ENCODE measurements at regions not wholly inside any gene's neighbourhood (a gene's known extent, or its start where the extent isn't known, plus 50 kb on each side); places are given as distances from the start of the nearest gene placed in this dataset.

GRCh38 chr2:60047347-60047746, 506.1 kb downstream of the BCL11A start:
- intact Hi-C loops (cut with micrococcal nuclease), result no loop called here
- ATAC-seq (peak; percentile 40), DNase-seq (no peak)

GRCh38 chr2:60046529-60046928, 506.9 kb downstream of the BCL11A start:
- DNase-seq, result no peak
- intact Hi-C loops (cut with micrococcal nuclease), result no loop called here
- no peak for ATAC-seq

GRCh38 chr2:60045456-60045855, 508.0 kb downstream of the BCL11A start:
- no peak for ATAC-seq
- no peak for DNase-seq
- intact Hi-C loops (cut with micrococcal nuclease), result no loop called here

DNA sequence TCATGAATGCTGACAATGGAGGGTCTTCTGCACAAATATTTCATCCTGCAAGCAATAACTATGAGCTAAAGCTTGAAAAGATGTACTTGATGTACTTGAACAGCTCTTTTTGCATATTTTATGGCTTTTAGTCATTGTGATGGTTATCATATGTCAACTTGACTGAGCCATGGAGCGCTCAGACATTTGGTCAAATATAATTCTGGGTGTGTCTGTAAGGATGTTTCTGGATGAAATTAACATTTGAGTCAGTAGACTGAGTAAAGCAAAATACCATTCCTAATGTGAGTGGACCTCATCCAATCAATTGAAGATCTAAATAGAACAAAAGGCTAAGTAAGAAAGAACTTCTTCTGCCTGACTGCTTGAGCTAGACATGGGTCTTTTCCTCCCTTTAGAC, 509.0 kb downstream of the BCL11A start:
- DNase-seq, result no peak
- intact Hi-C loops (cut with micrococcal nuclease), result no loop called here
- no peak for ATAC-seq

GRCh38 chr2:60042023-60042422, 511.4 kb downstream of the BCL11A start:
- intact Hi-C loops (cut with micrococcal nuclease), result no loop called here
- ATAC-seq (peak; percentile 76), DNase-seq (no peak)

DNA sequence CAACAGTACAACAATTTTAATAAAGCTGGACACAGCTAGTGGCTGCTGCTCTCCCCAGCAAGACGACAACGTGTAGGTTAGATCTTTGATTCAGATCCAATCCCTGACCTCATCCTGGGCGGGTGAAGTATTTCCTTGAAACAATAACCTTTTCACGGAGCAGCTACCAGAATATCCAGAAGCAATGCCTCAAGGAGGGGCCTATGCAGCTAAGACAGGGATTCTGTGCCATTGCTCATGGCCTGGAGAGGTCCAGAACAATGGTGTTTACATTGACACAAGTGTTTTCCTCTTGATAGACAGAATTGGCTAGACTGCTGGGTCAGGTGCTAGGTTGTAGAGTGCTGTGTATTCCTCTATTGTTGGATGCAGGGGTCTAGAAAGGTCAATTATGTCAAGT, 520.1 kb downstream of the BCL11A start:
- no peak for ATAC-seq
- intact Hi-C loops (cut with micrococcal nuclease), result no loop called here
- DNase-seq, result no peak

- DNase-seq (no peak), ATAC-seq (no peak)
- intact Hi-C loops (cut with micrococcal nuclease), result no loop called here
Observed at GRCh38 chr2:60029566-60029883, 523.9 kb downstream of the BCL11A start.

DNA sequence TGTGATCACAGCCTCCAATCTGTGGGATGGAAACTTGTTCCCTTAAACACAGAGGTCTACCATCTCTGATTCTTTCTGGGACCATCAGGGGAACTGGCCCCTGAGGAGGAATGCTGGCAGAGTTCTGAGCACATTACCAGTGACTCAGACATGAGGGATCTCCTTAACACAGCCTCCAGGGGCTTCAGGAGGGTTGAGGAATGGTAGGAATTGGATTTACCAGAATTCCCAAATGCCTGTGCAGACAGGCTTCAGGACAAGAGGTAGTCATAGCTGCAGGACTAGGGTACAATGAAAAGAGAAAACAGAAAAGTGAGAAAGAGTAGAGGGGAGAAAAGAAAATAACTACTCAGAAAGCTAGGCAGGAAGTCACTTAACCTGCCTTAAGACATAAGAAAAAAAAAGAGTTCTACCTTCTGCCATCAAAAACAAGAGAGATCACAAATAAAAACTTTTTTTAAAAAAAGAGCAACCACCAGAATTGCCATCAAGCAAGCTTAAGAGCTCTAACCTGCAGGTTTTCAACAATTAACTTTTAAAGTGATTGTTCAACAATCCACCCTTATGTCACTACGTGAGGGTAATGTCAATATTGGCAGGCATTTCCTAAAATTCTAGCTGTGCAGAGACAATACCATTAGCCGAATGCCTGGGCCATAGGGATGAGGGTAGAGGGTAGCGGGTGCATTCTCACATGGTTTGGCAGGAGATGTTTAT, 524.4 kb downstream of the BCL11A start:
- intact Hi-C loops (cut with micrococcal nuclease), result no loop called here
- no peak for ATAC-seq
- DNase-seq, result no peak

DNA sequence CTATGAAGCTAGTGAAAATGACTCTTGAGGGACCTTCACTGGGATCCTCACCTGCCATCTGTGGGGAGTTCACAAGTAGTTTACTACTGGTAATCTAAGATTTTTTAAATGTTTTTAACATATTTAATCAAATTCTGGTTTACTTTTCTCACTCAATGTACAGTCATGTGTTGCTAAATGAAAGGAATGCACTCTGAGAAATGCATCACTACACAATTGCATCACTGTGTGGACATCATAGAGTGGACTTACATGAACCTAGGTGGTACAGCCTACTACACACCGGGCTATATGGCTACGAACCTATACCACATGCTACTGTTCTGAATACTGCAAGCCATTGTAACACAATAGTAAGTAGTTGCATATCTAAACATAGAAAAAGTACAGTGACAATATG, 528.0 kb downstream of the BCL11A start:
- DNase-seq, result no peak
- ATAC-seq, result no peak
- intact Hi-C loops (cut with micrococcal nuclease), result no loop called here

DNA sequence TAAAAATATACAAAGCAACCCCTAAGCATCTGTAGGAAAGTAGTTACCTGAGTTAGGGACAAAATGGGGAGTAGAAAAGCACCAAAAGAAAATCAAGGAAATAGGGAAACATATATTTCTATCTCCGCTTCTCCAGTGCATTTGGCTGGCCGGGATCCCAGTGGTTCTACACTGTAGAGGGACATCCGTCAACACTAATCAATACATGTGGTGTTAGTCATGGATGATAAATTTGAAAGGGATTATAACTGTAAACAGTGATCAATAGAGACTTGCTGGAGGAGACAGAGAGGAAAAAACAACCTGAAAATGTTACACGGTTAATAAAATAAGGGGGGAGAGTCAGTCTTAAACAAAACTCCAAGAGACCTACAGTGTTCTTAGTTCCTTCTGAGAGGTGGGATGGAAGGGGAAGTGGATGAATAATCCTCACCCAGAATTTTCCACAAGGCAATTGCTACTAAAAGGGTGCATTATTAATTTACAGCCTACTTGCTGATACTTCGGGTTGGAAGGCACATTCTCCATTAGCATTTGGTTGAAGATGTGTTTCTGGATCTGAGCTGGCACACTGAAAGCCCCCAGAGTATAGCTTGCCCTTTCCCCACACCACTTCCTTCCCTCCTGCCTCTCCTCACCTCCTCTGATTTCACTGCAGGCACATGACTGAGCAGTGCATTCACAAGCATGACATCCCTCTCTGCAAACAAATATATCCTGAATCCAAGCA, 530.0 kb downstream of the BCL11A start:
- no peak for DNase-seq
- intact Hi-C loops (cut with micrococcal nuclease), result no loop called here
- no peak for ATAC-seq

GRCh38 chr2:60007671-60008070, 545.8 kb downstream of the BCL11A start:
- intact Hi-C loops (cut with micrococcal nuclease), result no loop called here
- ATAC-seq (no peak), DNase-seq (no peak)

- ATAC-seq (no peak), DNase-seq (no peak)
- intact Hi-C loops (cut with micrococcal nuclease), result no loop called here
Observed at GRCh38 chr2:60003076-60003475, 550.4 kb downstream of the BCL11A start.

DNA sequence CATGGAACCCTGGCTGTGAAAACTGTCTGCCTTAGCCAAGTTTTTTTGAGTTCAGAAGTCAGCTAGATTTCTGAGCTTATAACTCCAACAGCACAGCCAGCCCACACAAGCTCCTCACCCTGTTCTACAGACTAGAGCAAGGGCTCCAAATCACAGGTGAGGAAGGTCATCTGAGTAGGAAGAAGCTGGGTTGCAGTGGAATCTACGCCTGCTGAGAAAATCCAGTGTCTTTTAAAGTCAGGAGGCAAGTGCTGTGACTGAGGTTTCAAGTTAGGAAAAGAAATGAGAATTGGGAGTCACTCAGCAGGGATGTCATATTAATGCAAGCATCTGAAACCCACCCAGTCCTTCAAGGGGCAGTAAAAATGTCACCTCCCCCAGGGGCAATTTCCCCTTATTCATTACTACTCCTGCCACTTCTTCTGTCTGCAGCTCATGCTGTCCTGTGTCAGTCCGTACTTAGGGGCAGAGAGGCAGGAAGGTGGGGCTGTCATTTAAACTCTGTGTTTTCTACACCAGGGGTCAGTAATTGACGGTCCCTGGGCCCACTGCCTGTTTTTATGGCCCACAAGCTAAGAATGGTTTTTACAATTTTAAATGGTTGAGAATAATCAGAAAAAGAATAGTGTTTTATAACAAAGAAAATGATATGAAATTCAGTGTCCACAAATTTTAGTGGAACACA, 551.1 kb downstream of the BCL11A start:
- no peak for ATAC-seq
- DNase-seq, result no peak
- intact Hi-C loops (cut with micrococcal nuclease), result no loop called here

GRCh38 chr2:60000686-60001085, 552.8 kb downstream of the BCL11A start:
- no peak for ATAC-seq
- intact Hi-C loops (cut with micrococcal nuclease), result no loop called here

GRCh38 chr2:59998324-59998723, 555.1 kb downstream of the BCL11A start:
- intact Hi-C loops (cut with micrococcal nuclease), result no loop called here

More at GRCh38 chr2:60000686-60001085, 552.8 kb downstream of the BCL11A start:
- DNase-seq, result no peak

DNA sequence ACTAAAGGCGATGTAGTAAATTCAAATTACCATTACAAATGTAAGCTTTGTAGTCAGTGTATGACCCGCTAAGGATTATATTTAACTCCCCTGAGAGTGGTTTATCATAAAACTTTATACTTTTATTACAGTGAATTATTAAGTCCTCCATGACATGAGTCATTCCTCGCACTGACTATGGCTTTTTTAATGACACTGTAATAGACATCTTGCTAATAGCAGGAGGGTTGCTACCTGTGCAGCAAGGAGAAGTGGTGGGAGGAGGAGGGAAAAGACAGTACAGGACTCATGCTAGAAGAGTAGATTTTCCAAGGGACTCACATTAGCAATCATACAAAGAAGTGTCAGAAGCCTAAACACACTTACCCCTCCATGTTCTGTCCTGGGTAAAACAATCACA, 556.1 kb downstream of the BCL11A start:
- DNase-seq, result no peak
- intact Hi-C loops (cut with micrococcal nuclease), result no loop called here
- ATAC-seq, result no peak

More at GRCh38 chr2:59998324-59998723, 555.1 kb downstream of the BCL11A start:
- DNase-seq (no peak), ATAC-seq (no peak)

DNA sequence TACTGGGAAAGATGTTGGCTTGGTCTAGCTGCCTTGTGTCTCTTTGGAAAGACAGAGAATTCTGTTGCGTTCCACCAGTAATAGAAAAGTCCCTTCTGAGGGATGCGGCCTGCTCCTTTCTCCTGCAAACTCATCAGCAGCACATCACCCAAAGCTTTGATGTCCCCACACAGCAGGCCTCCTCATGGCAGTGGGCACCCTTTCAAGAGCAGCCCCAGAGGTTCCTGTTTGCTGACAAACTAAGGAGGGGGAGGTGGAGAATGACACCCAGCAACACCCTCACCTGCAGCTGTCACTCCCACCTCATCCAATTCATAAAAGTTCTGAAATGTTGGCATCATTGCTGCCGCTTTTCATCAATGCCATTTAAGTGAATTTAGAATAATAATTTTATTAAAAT, 556.6 kb downstream of the BCL11A start:
- intact Hi-C loops (cut with micrococcal nuclease), result no loop called here
- DNase-seq, result no peak
- no peak for ATAC-seq

DNA sequence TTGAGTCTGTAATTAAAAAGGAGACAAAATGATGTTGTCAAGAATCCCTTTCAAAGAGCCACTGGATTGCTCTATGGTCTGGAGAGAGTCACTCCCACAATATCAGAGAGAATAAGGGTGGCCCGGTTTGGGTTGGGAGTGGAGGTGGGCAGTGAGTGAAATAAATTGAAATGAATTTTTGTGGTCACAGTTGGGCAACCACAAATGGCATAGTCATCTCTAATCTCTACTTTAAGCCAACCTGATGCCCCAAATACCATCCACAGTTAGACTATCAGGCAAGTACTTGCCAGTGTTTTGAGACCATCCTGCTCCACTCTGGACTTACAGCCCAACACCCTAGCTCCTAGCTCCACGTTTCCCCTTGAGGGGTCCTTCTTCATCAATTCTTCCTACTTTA, 559.7 kb downstream of the BCL11A start:
- intact Hi-C loops (cut with micrococcal nuclease), result no loop called here
- ATAC-seq, result no peak

DNA sequence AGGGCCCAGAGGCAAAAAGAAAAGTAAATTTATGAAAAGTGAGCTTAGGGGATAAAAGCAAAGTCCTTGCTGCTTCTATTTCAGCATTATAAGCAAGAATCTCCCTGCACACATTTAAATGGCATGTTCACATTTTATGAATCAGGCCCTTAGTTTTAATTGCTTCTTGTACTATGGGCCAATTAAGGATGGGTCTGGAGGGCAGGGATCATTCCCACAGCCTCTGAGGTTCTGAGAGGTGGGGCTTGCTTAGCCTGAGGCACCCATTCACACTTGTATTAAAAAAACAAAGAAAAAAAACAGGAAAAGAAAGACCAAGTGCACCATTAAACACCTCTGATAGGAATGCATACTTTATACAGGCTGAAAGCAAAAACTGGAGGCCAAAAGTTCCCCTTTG, 565.1 kb downstream of the BCL11A start:
- intact Hi-C loops (cut with micrococcal nuclease), result no loop called here
- no peak for DNase-seq
- no peak for ATAC-seq

More for the DNA sequence above, 559.7 kb downstream of the BCL11A start:
- no peak for DNase-seq

GRCh38 chr2:59986511-59986910, 566.9 kb downstream of the BCL11A start:
- intact Hi-C loops (cut with micrococcal nuclease), result no loop called here
- ATAC-seq (no peak), DNase-seq (no peak)

DNA sequence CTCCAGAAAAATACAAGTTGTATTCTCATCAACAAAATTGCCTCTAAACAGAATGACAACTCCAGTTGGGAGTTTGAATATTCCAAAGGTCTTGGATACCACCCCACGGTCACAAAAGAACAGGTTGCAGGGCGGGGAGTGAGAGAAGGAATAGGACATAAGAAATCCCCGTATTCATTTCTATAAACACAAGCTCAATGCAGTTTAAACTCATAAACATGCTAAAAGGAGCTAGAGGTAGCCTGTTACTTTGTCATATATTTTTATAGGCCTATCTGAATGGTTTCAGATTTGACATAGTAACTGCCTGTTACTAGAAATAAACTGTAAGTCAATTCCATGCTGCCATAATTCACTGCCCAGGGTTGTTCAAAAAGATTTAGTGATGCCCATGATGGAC, 567.5 kb downstream of the BCL11A start:
- intact Hi-C loops (cut with micrococcal nuclease), result no loop called here
- ATAC-seq, result no peak
- DNase-seq, result no peak
